BE2C (cell line): ENCODE measurements at regions not wholly inside any gene's neighbourhood (a gene's known extent, or its start where the extent isn't known, plus 50 kb on each side); places are given as distances from the start of the nearest gene placed in this dataset.

Experiments
- DNase-seq: peaks from one replicate; pipeline ENCODE4 v3.0.0-alpha.2; 2020
- H3K27me3 ChIP-seq: fragments of 250-450 bp; sonication (Bioruptor Pico); 2 replicates; pipeline ENCODE4 v1.5.1; 2020; ENCODE audit warnings: mild to moderate bottlenecking
- H3K36me3 ChIP-seq: fragments of 250-450 bp; sonication (Bioruptor Pico); 2 replicates; pipeline ENCODE4 v1.5.1; 2020; ENCODE audit warnings: mild to moderate bottlenecking
- H3K4me1 ChIP-seq: fragments of 250-450 bp; sonication (Bioruptor Pico); 2 replicates; pipeline ENCODE4 v1.5.1; 2020
- H3K4me3 ChIP-seq: 2 replicates; pipeline ENCODE4 v1.5.1; 2011; ENCODE audit warnings: low read depth, low read length
- H3K9me3 ChIP-seq: fragments of 250-450 bp; sonication (Bioruptor Pico); 2 replicates; pipeline ENCODE4 v1.5.1; 2020
- TF ChIP-seq, protein P1 (sequence below): IDR thresholded peaks from 2 replicates; pipeline ENCODE4 v1.5.1; 2012; ENCODE audit warnings: mild to moderate bottlenecking, low read depth, low read length

DNA sequence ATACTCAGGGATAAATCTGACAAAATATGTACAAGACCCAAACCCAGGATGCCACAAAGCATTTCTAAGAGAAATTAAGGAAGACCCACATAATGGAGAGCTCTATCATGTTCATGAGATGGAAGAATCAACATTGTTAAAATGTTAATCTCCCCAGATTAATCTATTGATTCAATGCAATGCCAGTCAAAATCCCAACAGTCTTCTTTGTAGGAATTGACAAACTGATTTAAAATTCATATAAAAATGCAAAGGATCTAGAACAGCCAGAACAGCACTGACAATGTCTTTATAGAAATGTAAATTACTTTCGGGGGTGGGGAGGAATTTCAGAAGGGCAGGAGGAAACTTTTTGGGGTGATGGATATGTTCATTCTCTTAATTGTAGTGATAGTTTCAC, 281.6 kb upstream of the SEMA6A start:
- no peak for DNase-seq
- TF ChIP-seq, protein P1, sequence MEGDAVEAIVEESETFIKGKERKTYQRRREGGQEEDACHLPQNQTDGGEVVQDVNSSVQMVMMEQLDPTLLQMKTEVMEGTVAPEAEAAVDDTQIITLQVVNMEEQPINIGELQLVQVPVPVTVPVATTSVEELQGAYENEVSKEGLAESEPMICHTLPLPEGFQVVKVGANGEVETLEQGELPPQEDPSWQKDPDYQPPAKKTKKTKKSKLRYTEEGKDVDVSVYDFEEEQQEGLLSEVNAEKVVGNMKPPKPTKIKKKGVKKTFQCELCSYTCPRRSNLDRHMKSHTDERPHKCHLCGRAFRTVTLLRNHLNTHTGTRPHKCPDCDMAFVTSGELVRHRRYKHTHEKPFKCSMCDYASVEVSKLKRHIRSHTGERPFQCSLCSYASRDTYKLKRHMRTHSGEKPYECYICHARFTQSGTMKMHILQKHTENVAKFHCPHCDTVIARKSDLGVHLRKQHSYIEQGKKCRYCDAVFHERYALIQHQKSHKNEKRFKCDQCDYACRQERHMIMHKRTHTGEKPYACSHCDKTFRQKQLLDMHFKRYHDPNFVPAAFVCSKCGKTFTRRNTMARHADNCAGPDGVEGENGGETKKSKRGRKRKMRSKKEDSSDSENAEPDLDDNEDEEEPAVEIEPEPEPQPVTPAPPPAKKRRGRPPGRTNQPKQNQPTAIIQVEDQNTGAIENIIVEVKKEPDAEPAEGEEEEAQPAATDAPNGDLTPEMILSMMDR, result no peak
- Histone ChIP-seq H3K9me3 (no peaks in the 10 kb centered on the region), H3K27me3 (no peaks in the 10 kb centered on the region), H3K4me3 (no peak overlapping the region), H3K4me1 (peaks cover 6% of the 10 kb centered on the region; the same call in 1 of the 2 replicates), H3K36me3 (no peaks in the 10 kb centered on the region)

DNA sequence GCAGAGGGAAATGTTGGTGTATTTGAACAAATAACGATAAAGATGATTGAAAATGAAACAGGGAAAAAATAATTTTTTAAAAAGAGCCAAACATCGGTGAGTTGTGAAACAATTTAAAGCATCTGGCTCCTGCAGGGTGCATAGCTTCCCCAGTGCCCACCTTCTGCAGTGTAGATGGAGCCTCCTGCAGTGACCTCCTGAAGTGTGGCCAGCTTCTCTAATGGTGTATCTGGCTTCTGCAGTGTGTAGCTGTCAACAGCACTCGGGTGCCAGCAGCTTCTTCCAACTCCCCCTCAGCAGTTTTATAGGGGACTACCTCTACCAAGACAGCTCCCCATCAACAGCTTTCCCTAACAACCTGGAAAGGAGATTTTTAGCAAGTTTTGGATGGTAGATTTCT, 279.4 kb upstream of the SEMA6A start:
- TF ChIP-seq, protein P1, result no peak
- DNase-seq, result no peak
- H3K4me3 ChIP-seq, result no peak overlapping the region
- H3K27me3 ChIP-seq, result no peaks in the 10 kb centered on the region
- H3K4me1 ChIP-seq, result no peaks in the 10 kb centered on the region
- no peaks in the 10 kb centered on the region for H3K36me3 ChIP-seq
- H3K9me3 ChIP-seq, result no peaks in the 10 kb centered on the region

DNA sequence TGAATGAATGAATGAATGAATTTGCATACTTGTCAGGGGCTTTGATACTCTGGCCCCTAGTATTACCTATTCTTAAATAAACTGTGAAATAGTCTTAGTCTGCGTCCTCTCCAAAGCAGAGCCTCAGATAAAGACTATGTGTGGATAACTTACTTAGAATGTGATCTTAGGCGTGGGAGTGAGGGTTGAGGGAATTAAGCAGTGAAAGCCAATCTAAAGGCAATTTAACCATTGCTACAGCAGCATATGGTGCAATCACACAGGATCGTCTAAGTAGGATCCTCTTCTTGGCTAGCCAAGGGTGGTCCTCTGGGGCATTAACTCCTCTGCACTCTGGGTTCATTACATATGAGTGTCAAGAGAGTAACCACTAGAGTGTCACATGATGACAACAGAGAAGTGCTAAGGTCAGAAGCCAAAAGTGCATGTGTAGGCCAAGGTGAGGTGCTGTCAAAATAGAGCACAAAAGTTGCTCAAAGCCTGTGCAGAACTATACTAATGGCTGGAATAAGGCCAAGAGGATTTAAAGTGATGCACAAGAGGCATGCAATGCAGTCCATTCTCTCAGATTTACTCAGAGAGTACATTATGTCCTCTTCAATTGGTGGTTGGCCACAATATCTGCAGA, 274.4 kb upstream of the SEMA6A start:
- H3K4me3 ChIP-seq, result no peak overlapping the region
- no peaks in the 10 kb centered on the region for H3K27me3 ChIP-seq
- DNase-seq, result no peak
- H3K9me3 ChIP-seq, result no peaks in the 10 kb centered on the region
- TF ChIP-seq, protein P1, result no peak
- H3K4me1 ChIP-seq, result no peaks in the 10 kb centered on the region
- no peaks in the 10 kb centered on the region for H3K36me3 ChIP-seq

DNA sequence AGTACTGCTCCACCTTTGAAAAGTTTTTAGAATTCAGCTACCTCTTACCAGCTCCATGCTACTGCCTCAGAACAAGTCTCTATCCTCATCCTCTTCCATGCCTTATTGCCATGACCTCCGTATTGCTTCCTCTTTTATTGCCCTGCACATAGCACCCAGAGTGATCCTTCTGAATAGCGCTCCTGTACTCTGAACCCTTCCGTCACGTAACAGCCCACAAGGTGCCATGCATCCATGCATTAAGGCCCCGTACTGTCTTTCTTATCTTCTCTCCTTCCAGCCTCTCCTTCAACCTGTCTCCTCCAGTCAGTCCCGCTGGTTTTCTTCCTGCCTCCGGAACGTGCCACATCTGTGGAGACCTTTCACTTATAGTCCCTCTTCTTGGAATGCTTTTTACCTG, 273.3 kb upstream of the SEMA6A start:
- no peak overlapping the region for H3K4me3 ChIP-seq
- no peak for DNase-seq
- H3K4me1 ChIP-seq, result no peaks in the 10 kb centered on the region
- no peaks in the 10 kb centered on the region for H3K9me3 ChIP-seq
- no peaks in the 10 kb centered on the region for H3K27me3 ChIP-seq
- TF ChIP-seq, protein P1, result no peak
- H3K36me3 ChIP-seq, result no peaks in the 10 kb centered on the region

DNA sequence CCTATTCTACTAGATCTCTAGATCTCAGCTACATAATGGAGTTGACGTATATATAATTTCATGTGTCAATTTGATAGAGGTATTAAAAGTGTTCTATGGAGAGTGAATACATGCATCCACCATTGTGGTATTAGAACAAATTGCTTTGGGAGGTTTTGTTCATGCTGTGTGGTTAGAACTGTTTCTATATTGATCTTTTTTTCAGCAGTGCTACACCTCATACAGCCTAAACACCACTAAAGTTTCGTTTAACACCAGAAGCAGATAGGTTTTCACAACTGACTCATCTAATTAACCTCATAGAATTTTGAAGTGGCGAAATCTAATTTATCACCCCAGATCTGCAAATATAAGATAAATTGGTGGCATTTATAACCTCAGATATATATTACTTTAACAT, 269.4 kb upstream of the SEMA6A start:
- no peaks in the 10 kb centered on the region for H3K36me3 ChIP-seq
- no peak overlapping the region for H3K4me3 ChIP-seq
- TF ChIP-seq, protein P1, result no peak
- no peak for DNase-seq
- H3K9me3 ChIP-seq, result no peaks in the 10 kb centered on the region
- H3K27me3 ChIP-seq, result no peaks in the 10 kb centered on the region
- H3K4me1 ChIP-seq, result no peaks in the 10 kb centered on the region

DNA sequence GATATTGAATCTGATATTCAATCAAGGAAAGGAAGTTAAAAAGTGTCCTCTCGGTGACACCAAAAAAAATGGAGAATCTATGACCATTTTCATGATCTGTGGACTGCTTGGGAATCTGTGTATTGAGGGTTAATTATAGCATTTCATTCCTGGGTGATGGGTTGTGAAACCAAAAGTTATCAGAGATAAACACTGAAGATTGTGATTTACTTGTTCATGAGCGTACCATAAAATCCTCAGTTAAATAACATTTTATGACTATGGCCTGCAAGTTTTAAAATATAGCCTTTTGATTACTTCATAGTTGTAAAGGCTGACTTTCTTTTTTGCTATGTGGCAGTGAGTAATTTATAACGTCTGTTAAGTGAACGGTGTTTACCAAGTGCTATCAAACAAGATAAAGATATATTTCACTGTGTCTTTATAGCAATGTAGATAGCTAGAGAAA, 267.9 kb upstream of the SEMA6A start:
- Histone ChIP-seq H3K4me3 (no peak overlapping the region), H3K27me3 (no peaks in the 10 kb centered on the region)
- TF ChIP-seq, protein P1, result no peak

More for the DNA sequence above, 267.9 kb upstream of the SEMA6A start:
- H3K4me1 ChIP-seq, result no peaks in the 10 kb centered on the region; the same call in 1 of the 2 replicates
- no peak for DNase-seq
- no peaks in the 10 kb centered on the region for H3K9me3 ChIP-seq
- no peaks in the 10 kb centered on the region for H3K36me3 ChIP-seq
